CD4-positive, CD25-positive, alpha-beta regulatory T cell (primary cell): ENCODE measurements at regions not wholly inside any gene's neighbourhood (a gene's known extent, or its start where the extent isn't known, plus 50 kb on each side); places are given as distances from the start of the nearest gene placed in this dataset.
"Not testable (repeated sequence)": the region's sequence is repeated elsewhere in the genome, so short reads cannot be mapped to it uniquely, and the experiment has no call there.

ENCODE experiments used
- ATAC-seq, 2 donors: fragments of 150-1000 bp; cut with Tn5 transposase; one replicate each; pipeline ENCODE4 v1.10.0; 2021; ENCODE audit warnings: low read depth in 2 of 2, moderate number of reproducible peaks in 2 of 2, moderate library complexity in 1 of 2
- DNase-seq, 3 donors: peaks; one replicate each; pipeline versions ENCODE4 v3.0.0 to v3.0.0-alpha.2; 2012 to 2022; ENCODE audit warnings: mixed read lengths in 1 of 3
- H3K27ac ChIP-seq: one replicate; pipeline ENCODE4 v1.7.0; 2013; ENCODE audit warnings: mild to moderate bottlenecking, low read length; ENCODE audit not compliant: insufficient read depth, poor library complexity, severe bottlenecking
- H3K27me3 ChIP-seq: one replicate; pipeline ENCODE4 v1.7.0; 2013; ENCODE audit warnings: low read length; ENCODE audit not compliant: control insufficient read depth, insufficient read depth
- H3K36me3 ChIP-seq: one replicate; pipeline ENCODE4 v1.7.0; 2013; ENCODE audit warnings: mild to moderate bottlenecking, low read length, moderate library complexity; ENCODE audit not compliant: control insufficient read depth, insufficient read depth
- H3K4me1 ChIP-seq: 2 replicates; pipeline ENCODE4 v1.7.0; 2013; ENCODE audit warnings: mild to moderate bottlenecking, low read length; ENCODE audit not compliant: insufficient read depth, control insufficient read depth, poor library complexity, severe bottlenecking
- H3K4me3 ChIP-seq: one replicate; pipeline ENCODE4 v1.7.0; 2013; ENCODE audit warnings: low read depth, mild to moderate bottlenecking, low read length, moderate library complexity
- H3K9me3 ChIP-seq, 2 experiments: 1 replicate in 1 of 2; 2 replicates in 1 of 2; pipeline ENCODE4 v1.7.0; 2013; ENCODE audit warnings: low read length in 2 of 2, mild to moderate bottlenecking in 1 of 2, moderate library complexity in 1 of 2; ENCODE audit not compliant: control insufficient read depth in 2 of 2
- H3K27ac Mint-ChIP-seq, 3 donors: one replicate each; pipeline ENCODE4 v1.8.0; 2020 to 2022; ENCODE audit warnings: mild to moderate bottlenecking in 3 of 3, mixed read lengths in 3 of 3, moderate library complexity in 2 of 3
- H3K27me3 Mint-ChIP-seq: one replicate; pipeline ENCODE4 v1.8.0; 2022; ENCODE audit warnings: mild to moderate bottlenecking, mixed read lengths
- H3K36me3 Mint-ChIP-seq: one replicate; pipeline ENCODE4 v1.8.0; 2020; ENCODE audit warnings: mixed read lengths
- H3K4me1 Mint-ChIP-seq, 4 donors: one replicate each; pipeline ENCODE4 v1.8.0; 2020 to 2022; ENCODE audit warnings: mixed read lengths in 4 of 4, mild to moderate bottlenecking in 1 of 4
- H3K4me3 Mint-ChIP-seq, 4 donors: one replicate each; pipeline ENCODE4 v1.8.0; 2020 to 2022; ENCODE audit warnings: mild to moderate bottlenecking in 4 of 4, mixed read lengths in 4 of 4, moderate library complexity in 3 of 4
- H3K9me3 Mint-ChIP-seq, 7 donors: one replicate each; pipeline ENCODE4 v1.8.0; 2020 to 2022; ENCODE audit warnings: mixed read lengths in 7 of 7, mild to moderate bottlenecking in 3 of 7, moderate library complexity in 2 of 7

DNA sequence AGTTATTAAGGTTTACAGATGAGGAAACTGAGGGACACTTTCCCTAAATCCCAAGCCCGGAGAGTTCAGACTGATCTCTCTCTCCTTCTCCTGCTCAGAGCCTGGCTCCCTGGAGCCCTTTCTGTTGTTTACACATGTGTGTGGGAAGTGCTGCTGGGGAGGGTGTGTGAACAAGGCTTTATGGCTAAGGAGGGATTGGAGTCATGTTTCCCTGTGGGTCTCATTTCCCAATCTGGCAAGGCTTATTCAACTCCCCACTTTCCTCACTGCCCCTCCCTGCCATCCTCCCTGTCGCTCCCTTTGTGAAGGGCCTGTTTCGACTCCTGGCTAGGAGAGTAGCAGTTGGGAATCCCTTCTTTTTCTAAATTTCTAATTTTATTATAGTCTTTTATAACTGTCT is 57.3 kb upstream of the PAX8 start:
- H3K4me1 Mint-ChIP-seq, H3K27me3 ChIP-seq, H3K9me3 Mint-ChIP-seq, H3K36me3 ChIP-seq, H3K27ac ChIP-seq, H3K36me3 Mint-ChIP-seq, H3K27ac Mint-ChIP-seq, H3K4me3 Mint-ChIP-seq, H3K4me1 ChIP-seq, ATAC-seq, DNase-seq, H3K4me3 ChIP-seq, H3K9me3 ChIP-seq: not testable (repeated sequence)
- peaks cover 14% of the 10 kb centered on the region for H3K27me3 Mint-ChIP-seq

- peaks cover 1% of the 10 kb centered on the region for H3K27me3 ChIP-seq
- DNase-seq = no peak
- Mint-ChIP-seq H3K4me3 (no peak overlapping the region), H3K9me3 (peaks cover 0 to 2% (median 0%) of the 10 kb centered on the region in 7 donors), H3K36me3 (no peaks in the 10 kb centered on the region), H3K4me1 (peaks cover 0 to 4% (median 0%) of the 10 kb centered on the region in 4 donors), H3K27me3 (peaks cover 14% of the 10 kb centered on the region), H3K27ac (no peak overlapping the region)
- no peaks in the 10 kb centered on the region for H3K4me1 ChIP-seq
- no peak for ATAC-seq
- no peaks in the 10 kb centered on the region for H3K9me3 ChIP-seq
- H3K27ac ChIP-seq = no peak overlapping the region
- H3K36me3 ChIP-seq = no peaks in the 10 kb centered on the region
- H3K4me3 ChIP-seq = no peak overlapping the region
Observed at GRCh38 chr2:113334147-113334546, 55.4 kb upstream of the PAX8 start.

GRCh38 chr2:113333735-113334134 is 55.0 kb upstream of the PAX8 start:
- not testable (repeated sequence) for H3K4me3 ChIP-seq, ATAC-seq, H3K36me3 Mint-ChIP-seq, H3K4me3 Mint-ChIP-seq, H3K4me1 ChIP-seq, H3K4me1 Mint-ChIP-seq, H3K9me3 ChIP-seq, H3K27ac ChIP-seq, H3K36me3 ChIP-seq, H3K27ac Mint-ChIP-seq, H3K9me3 Mint-ChIP-seq, DNase-seq, H3K27me3 ChIP-seq
- peaks cover 14% of the 10 kb centered on the region for H3K27me3 Mint-ChIP-seq

DNA sequence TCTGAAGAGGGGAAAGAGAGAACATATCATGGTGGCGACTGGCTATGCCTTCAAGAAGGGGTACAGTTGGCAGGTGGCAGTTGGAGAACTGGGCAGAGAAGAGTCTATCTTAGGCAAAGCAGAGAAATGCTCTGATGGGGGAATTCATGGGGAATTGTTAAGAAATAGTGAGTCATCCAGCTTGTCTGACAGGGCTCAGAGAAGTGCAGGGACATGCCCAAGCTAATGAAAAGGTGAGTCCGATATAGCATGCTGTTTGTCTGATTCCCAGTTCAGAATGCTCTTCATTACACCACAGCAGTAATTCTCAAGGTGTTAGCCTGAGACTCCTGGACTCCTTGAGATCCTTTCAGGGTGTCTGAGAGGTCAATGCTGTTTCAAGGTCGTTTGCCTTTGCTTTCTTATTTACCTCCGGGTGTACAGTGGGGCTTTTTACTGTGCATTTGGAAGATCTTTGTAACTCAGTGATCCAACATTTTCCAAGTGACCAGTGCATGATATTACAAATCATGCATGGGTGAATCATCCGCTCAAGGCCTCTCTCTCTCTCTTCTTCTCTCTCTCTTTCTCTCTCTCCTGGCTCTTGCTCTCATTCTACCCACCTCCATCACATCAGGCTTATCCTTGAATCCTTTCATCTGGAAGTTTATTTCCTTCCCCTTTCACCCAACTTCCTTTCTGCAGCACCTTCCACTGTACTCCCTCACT is 51.5 kb upstream of the PAX8 start:
- not testable (repeated sequence) for H3K9me3 ChIP-seq, H3K27ac Mint-ChIP-seq, H3K4me1 ChIP-seq, H3K27me3 ChIP-seq, H3K36me3 ChIP-seq, DNase-seq, ATAC-seq, H3K9me3 Mint-ChIP-seq, H3K4me1 Mint-ChIP-seq, H3K27ac ChIP-seq, H3K36me3 Mint-ChIP-seq, H3K4me3 Mint-ChIP-seq, H3K4me3 ChIP-seq
- peaks cover 26% of the 10 kb centered on the region for H3K27me3 Mint-ChIP-seq

DNA sequence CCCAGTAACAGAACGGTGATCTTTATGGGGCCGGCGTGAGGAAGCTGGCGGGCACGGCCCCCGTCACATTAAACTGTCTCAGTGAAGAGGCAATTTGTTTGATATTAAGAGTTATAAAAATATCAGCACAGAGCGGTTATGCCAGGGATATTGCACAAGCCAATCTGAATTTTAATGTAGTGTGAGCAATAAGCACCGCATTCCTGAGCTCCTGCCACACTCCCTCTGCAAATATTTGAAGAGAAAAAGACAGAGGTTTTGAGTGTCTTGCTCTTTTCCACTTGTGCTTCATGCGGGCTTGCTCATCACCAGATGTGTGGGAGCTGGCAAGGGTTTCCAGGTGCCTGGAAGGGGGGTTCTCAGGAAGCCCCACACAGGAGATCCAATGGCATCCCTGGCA is 50.3 kb upstream of the PAX8 start:
- not testable (repeated sequence) for H3K9me3 Mint-ChIP-seq, H3K4me1 ChIP-seq, H3K4me3 Mint-ChIP-seq, H3K36me3 ChIP-seq, DNase-seq, H3K27me3 ChIP-seq, H3K27ac ChIP-seq, H3K36me3 Mint-ChIP-seq, ATAC-seq, H3K9me3 ChIP-seq, H3K4me3 ChIP-seq, H3K27ac Mint-ChIP-seq
- Mint-ChIP-seq H3K4me1 (peaks cover 0 to 11% (median 4%) of the 10 kb centered on the region in 4 donors), H3K27me3 (peaks cover 26% of the 10 kb centered on the region)

DNA sequence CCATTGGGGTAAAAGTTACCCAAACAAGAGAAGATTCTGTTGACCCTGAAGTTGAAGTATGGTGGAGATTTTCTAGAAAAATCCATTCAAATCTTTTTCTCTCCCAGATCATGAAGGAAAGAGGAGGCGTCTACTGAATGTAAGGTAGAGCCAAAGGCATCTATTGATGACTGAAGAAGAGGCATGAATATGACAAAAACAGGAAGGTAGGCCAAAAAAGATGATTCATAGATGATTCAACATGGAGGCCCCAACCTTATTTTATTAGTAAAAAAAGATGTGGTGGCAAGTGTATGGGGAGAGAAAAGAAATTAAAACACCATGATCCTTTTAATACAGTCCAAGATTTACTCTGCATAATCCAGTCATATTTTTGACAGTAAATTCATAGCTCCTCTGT is 49.9 kb upstream of the PAX8 start:
- H3K4me1 ChIP-seq, DNase-seq, ATAC-seq, H3K9me3 ChIP-seq, H3K27ac Mint-ChIP-seq, H3K27ac ChIP-seq, H3K27me3 ChIP-seq, H3K4me3 Mint-ChIP-seq, H3K36me3 Mint-ChIP-seq, H3K36me3 ChIP-seq, H3K9me3 Mint-ChIP-seq, H3K4me3 ChIP-seq: not testable (repeated sequence)
- Mint-ChIP-seq H3K4me1 (peaks cover 0 to 11% (median 4%) of the 10 kb centered on the region in 4 donors), H3K27me3 (peaks cover 26% of the 10 kb centered on the region)
